ENCODE measurements at regions not wholly inside any gene's neighbourhood (a gene's known extent, or its start where the extent isn't known, plus 50 kb on each side); places are given as distances from the start of the nearest gene placed in this dataset.

DNA sequence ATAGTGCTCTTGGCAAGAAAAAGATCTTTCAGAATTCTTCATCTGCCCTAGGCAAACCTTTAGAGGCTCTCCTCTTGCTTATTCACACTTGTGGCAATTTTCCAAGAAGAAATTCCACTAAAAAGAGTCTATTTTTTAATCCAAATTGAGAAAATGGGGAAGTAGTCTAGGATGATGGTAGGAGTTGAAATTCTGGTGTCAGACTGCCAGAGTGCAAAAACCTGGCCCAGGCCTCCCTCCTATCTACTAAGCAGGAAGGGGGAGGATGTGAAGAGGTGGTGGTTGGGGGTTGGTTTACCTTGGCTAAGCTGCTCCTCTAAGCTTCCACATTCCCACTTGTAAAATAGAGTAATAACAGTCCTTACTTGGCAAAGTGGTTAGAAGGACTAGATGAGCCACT, 120.6 kb upstream of the KCNJ15 start:
- Mint-ChIP-seq H3K36me3 (ENCODE audit: insufficient read depth) (no peaks in the 10 kb centered on the region), H3K4me3 (ENCODE audit: low read depth) (no peak overlapping the region), H3K4me1 (ENCODE audit: low read depth) (no peaks in the 10 kb centered on the region), H3K9me3 (ENCODE audit: low read depth) (no peaks in the 10 kb centered on the region), H3K27ac (no peak overlapping the region), H3K27me3 (no peaks in the 10 kb centered on the region)
- no peak for TF ChIP-seq CTCF (IDR thresholded peaks at IDR 0.05; ENCODE audit: unreplicated experiment)
- no peak for DNase-seq (ENCODE audit: low spot score, unreplicated experiment)

DNA sequence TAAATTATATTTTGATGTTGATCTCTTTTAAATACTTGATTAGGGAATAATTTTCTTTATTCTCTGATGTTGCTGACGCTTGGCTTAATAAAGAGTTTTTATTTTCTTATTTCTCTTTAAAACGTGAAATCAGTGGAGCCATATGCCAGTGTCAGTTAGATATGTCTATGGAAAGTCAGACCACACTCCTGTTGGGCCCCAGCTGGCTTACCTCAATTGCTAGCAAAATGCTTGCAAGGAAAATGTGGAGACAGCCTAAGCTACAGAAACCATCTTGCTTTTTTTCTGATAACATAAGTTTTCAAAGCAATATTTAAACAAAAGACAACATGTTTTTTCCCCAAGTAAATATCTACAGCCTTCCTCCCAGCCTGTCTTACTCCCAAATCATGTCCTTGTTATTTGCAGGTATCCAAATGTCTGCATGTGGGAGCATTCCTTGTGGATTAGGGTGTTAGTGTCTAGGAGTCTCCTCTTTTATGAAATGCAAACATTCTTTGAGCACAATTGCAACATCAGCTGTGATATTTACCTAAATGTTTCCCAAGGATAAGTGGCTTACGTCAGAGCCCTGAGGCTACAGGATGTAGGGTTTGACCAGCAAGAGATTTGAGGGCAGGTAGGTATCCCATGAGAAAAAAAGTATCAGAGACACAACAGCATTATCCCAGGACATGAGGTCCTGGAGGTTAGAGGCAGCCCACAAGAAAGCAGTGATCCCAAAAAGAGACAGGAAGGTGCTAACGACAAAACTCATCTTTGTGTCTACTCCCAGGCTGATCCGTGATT, 117.2 kb upstream of the KCNJ15 start:
- Mint-ChIP-seq H3K9me3 (ENCODE audit: low read depth) (peaks cover 2% of the 10 kb centered on the region), H3K4me3 (ENCODE audit: low read depth) (no peak overlapping the region), H3K36me3 (ENCODE audit: insufficient read depth) (no peaks in the 10 kb centered on the region), H3K27ac (no peak overlapping the region), H3K4me1 (ENCODE audit: low read depth) (no peaks in the 10 kb centered on the region), H3K27me3 (no peaks in the 10 kb centered on the region)
- no peak for DNase-seq (ENCODE audit: low spot score, unreplicated experiment)
- TF ChIP-seq CTCF (IDR thresholded peaks at IDR 0.05; ENCODE audit: unreplicated experiment): no peak

- H3K4me1 Mint-ChIP-seq (ENCODE audit: low read depth): no peaks in the 10 kb centered on the region
- H3K27ac Mint-ChIP-seq: no peak overlapping the region
- H3K4me3 Mint-ChIP-seq (ENCODE audit: low read depth): no peak overlapping the region
- no peaks in the 10 kb centered on the region for H3K27me3 Mint-ChIP-seq
- peaks cover 7% of the 10 kb centered on the region for H3K9me3 Mint-ChIP-seq (ENCODE audit: low read depth)
- H3K36me3 Mint-ChIP-seq (ENCODE audit: insufficient read depth): no peaks in the 10 kb centered on the region
- TF ChIP-seq CTCF (IDR thresholded peaks at IDR 0.05; ENCODE audit: unreplicated experiment): no peak
- no peak for DNase-seq (ENCODE audit: low spot score, unreplicated experiment)
These were observed 116.4 kb upstream of the KCNJ15 start for GRCh38 chr21:38140207-38140903.

- TF ChIP-seq CTCF (IDR thresholded peaks at IDR 0.05; ENCODE audit: unreplicated experiment): no peak
- DNase-seq (ENCODE audit: low spot score, unreplicated experiment): no peak
- Mint-ChIP-seq H3K4me1 (ENCODE audit: low read depth) (no peaks in the 10 kb centered on the region), H3K9me3 (ENCODE audit: low read depth) (peaks cover 9% of the 10 kb centered on the region), H3K27ac (no peak overlapping the region), H3K36me3 (ENCODE audit: insufficient read depth) (no peaks in the 10 kb centered on the region), H3K27me3 (no peaks in the 10 kb centered on the region), H3K4me3 (ENCODE audit: low read depth) (no peak overlapping the region)
These were observed 114.6 kb upstream of the KCNJ15 start for GRCh38 chr21:38142224-38142623.

GRCh38 chr21:38144193-38144592, 112.6 kb upstream of the KCNJ15 start:
- Mint-ChIP-seq H3K36me3 (ENCODE audit: insufficient read depth) (no peaks in the 10 kb centered on the region), H3K27ac (no peak overlapping the region), H3K4me1 (ENCODE audit: low read depth) (no peaks in the 10 kb centered on the region), H3K9me3 (ENCODE audit: low read depth) (peaks cover 9% of the 10 kb centered on the region), H3K27me3 (no peaks in the 10 kb centered on the region), H3K4me3 (ENCODE audit: low read depth) (no peak overlapping the region)
- TF ChIP-seq CTCF (IDR thresholded peaks at IDR 0.05; ENCODE audit: unreplicated experiment): no peak
- no peak for DNase-seq (ENCODE audit: low spot score, unreplicated experiment)
